GM06990 (cell line): ENCODE measurements at regions not wholly inside any gene's neighbourhood (a gene's known extent, or its start where the extent isn't known, plus 50 kb on each side); places are given as distances from the start of the nearest gene placed in this dataset.

Source experiments
- DNase-seq: peaks from one replicate; pipeline ENCODE4 v3.0.0-alpha.2; 2011; ENCODE audit not compliant: insufficient read length; ENCODE audit errors: extremely low read depth
- H3K27me3 ChIP-seq: replicated peaks from 2 replicates; pipeline ENCODE4 v1.6.0; 2011; ENCODE audit warnings: low read length; ENCODE audit not compliant: control insufficient read depth, insufficient read depth
- H3K36me3 ChIP-seq: 2 replicates; pipeline ENCODE4 v1.5.1; 2011; ENCODE audit warnings: low read length; ENCODE audit not compliant: control insufficient read depth, insufficient read depth
- H3K4me3 ChIP-seq: replicated peaks from 2 replicates; pipeline ENCODE4 v1.5.1; 2011; ENCODE audit warnings: low read depth, mild to moderate bottlenecking, control low read depth, low read length
- CTCF ChIP-seq: IDR thresholded peaks from 2 replicates; pipeline ENCODE4 v1.5.1; 2011; ENCODE audit warnings: low read length, control low read depth, mild to moderate bottlenecking, inconsistent platforms; ENCODE audit not compliant: insufficient read depth, poor library complexity, severe bottlenecking

GRCh38 chr2:185360776-185361175 is 377.8 kb upstream of the FSIP2 start:
- TF ChIP-seq CTCF, result no peak
- Histone ChIP-seq H3K36me3 (no peaks in the 10 kb centered on the region), H3K4me3 (no peak overlapping the region), H3K27me3 (no peaks in the 10 kb centered on the region)
- no peak for DNase-seq

GRCh38 chr2:185372188-185372587 is 366.4 kb upstream of the FSIP2 start:
- H3K36me3 ChIP-seq, result no peaks in the 10 kb centered on the region
- TF ChIP-seq CTCF, result no peak
- no peak overlapping the region for H3K4me3 ChIP-seq
- no peaks in the 10 kb centered on the region for H3K27me3 ChIP-seq
- no peak for DNase-seq

GRCh38 chr2:185373229-185373628 is 365.4 kb upstream of the FSIP2 start:
- Histone ChIP-seq H3K27me3 (no peaks in the 10 kb centered on the region), H3K36me3 (no peaks in the 10 kb centered on the region), H3K4me3 (no peak overlapping the region)
- no peak for DNase-seq
- no peak for TF ChIP-seq CTCF

- H3K27me3 ChIP-seq, result no peaks in the 10 kb centered on the region
- H3K36me3 ChIP-seq, result no peaks in the 10 kb centered on the region
- H3K4me3 ChIP-seq, result no peak overlapping the region
- TF ChIP-seq CTCF, result no peak
- DNase-seq, result no peak
Observed at GRCh38 chr2:185374878-185375277, 363.7 kb upstream of the FSIP2 start.

GRCh38 chr2:185375731-185376130 is 362.9 kb upstream of the FSIP2 start:
- Histone ChIP-seq H3K4me3 (no peak overlapping the region), H3K36me3 (no peaks in the 10 kb centered on the region), H3K27me3 (no peaks in the 10 kb centered on the region)
- no peak for DNase-seq
- no peak for TF ChIP-seq CTCF

- H3K27me3 ChIP-seq, result no peaks in the 10 kb centered on the region
Observed at GRCh38 chr2:185381631-185382030, 357.0 kb upstream of the FSIP2 start.

More at GRCh38 chr2:185381631-185382030, 357.0 kb upstream of the FSIP2 start:
- TF ChIP-seq CTCF, result no peak
- DNase-seq, result no peak
- Histone ChIP-seq H3K36me3 (no peaks in the 10 kb centered on the region), H3K4me3 (no peak overlapping the region)
